CD4-positive, alpha-beta T cell (primary cell): ENCODE measurements at regions not wholly inside any gene's neighbourhood (a gene's known extent, or its start where the extent isn't known, plus 50 kb on each side); places are given as distances from the start of the nearest gene placed in this dataset.
A peak's percentile ranks its signal among the peaks of the same experiment; 100 is the strongest.

ENCODE experiments used
- ATAC-seq: fragments of 200-7000 bp; cut with Tn5 transposase; one replicate; pipeline ENCODE4 v1.10.0; 2022; ENCODE audit warnings: mild to moderate bottlenecking; ENCODE audit not compliant: poor library complexity
- CTCF ChIA-PET: fragments of 350-600 bp; sonication (Branson Sonifier 250); formaldehyde crosslinking; loops from one replicate; lab custom pipeline; 2021; ENCODE audit warnings: antibody characterized with exemption, inconsistent platforms; lab: Charles Lee
- POLR2A ChIA-PET: fragments of 350-600 bp; sonication (Branson Sonifier 250); formaldehyde crosslinking; loops from one replicate; lab custom pipeline; 2021; ENCODE audit warnings: antibody characterized with exemption, inconsistent platforms; lab: Charles Lee
- DNase-seq, 14 experiments: peaks; one replicate each; pipeline ENCODE4 v3.0.0-alpha.2; 2013 to 2020; ENCODE audit warnings: mixed read lengths in 2 of 14
- H3K27ac ChIP-seq, 2 donors: one replicate each; pipeline versions ENCODE4 v1.5.1 to v1.7.0; 2013; ENCODE audit warnings: low read length in 2 of 2, low read depth in 1 of 2, mild to moderate bottlenecking in 1 of 2
- H3K27me3 ChIP-seq, 2 experiments: 1 replicate in 1 of 2; 2 replicates in 1 of 2; pipeline versions ENCODE4 v1.6.1 to v1.7.0; 2013; ENCODE audit warnings: low read length in 2 of 2, control low read depth in 1 of 2, mild to moderate bottlenecking in 1 of 2, moderate library complexity in 1 of 2; ENCODE audit not compliant: insufficient read depth in 2 of 2, control insufficient read depth in 1 of 2
- H3K36me3 ChIP-seq: one replicate; pipeline ENCODE4 v1.6.1; 2013; ENCODE audit warnings: low read length, control low read depth; ENCODE audit not compliant: insufficient read depth
- H3K4me1 ChIP-seq: one replicate; pipeline ENCODE4 v1.6.1; 2013; ENCODE audit warnings: low read length, control low read depth; ENCODE audit not compliant: insufficient read depth
- H3K4me3 ChIP-seq: one replicate; pipeline ENCODE4 v1.5.1; 2013; ENCODE audit warnings: mild to moderate bottlenecking, low read length, moderate library complexity
- H3K9me3 ChIP-seq, 2 experiments: 1 replicate in 1 of 2; 2 replicates in 1 of 2; pipeline versions ENCODE4 v1.6.1 to v1.7.0; 2013; ENCODE audit warnings: low read length in 2 of 2, mild to moderate bottlenecking in 2 of 2, control low read depth in 1 of 2, moderate library complexity in 1 of 2; ENCODE audit not compliant: control insufficient read depth in 1 of 2, insufficient read depth in 1 of 2
- H3K27ac Mint-ChIP-seq: one replicate; pipeline ENCODE4 v1.8.0; 2020; ENCODE audit warnings: mixed read lengths
- H3K27me3 Mint-ChIP-seq: one replicate; pipeline ENCODE4 v1.8.0; 2021; ENCODE audit warnings: mixed read lengths
- H3K36me3 Mint-ChIP-seq: one replicate; pipeline ENCODE4 v1.8.0; 2021; ENCODE audit warnings: low read depth, mixed read lengths
- H3K4me1 Mint-ChIP-seq: one replicate; pipeline ENCODE4 v1.8.0; 2021; ENCODE audit warnings: low read depth, mixed read lengths
- H3K4me3 Mint-ChIP-seq: one replicate; pipeline ENCODE4 v1.8.0; 2020; ENCODE audit warnings: mild to moderate bottlenecking, mixed read lengths
- H3K9me3 Mint-ChIP-seq: one replicate; pipeline ENCODE4 v1.8.0; 2020; ENCODE audit warnings: mixed read lengths
- intact Hi-C, 2 experiments: fragments of 100-400 bp; cut with DNase I in 1 of 2; cut with micrococcal nuclease in 1 of 2; formaldehyde crosslinking; loops; one replicate each; pipeline versions ENCODE4 v1.15.1 to v1.9.0; 2023 to 2025; cut with DNase I, micrococcal nuclease
- TF ChIP-seq, protein P1 (sequence below): fragments of 200-600 bp; IDR thresholded peaks from one replicate; pipeline ENCODE4 v1.8.0; 2022; ENCODE audit warnings: antibody characterized with exemption, mild to moderate bottlenecking

- peaks cover 0 to 12% of the 10 kb centered on the region in 2 experiments for H3K9me3 ChIP-seq
- Mint-ChIP-seq H3K4me1 (no peaks in the 10 kb centered on the region), H3K9me3 (peaks cover 4% of the 10 kb centered on the region), H3K27me3 (peaks cover 11% of the 10 kb centered on the region), H3K27ac (no peak overlapping the region), H3K4me3 (no peak overlapping the region), H3K36me3 (no peaks in the 10 kb centered on the region)
- TF ChIP-seq, protein P1, sequence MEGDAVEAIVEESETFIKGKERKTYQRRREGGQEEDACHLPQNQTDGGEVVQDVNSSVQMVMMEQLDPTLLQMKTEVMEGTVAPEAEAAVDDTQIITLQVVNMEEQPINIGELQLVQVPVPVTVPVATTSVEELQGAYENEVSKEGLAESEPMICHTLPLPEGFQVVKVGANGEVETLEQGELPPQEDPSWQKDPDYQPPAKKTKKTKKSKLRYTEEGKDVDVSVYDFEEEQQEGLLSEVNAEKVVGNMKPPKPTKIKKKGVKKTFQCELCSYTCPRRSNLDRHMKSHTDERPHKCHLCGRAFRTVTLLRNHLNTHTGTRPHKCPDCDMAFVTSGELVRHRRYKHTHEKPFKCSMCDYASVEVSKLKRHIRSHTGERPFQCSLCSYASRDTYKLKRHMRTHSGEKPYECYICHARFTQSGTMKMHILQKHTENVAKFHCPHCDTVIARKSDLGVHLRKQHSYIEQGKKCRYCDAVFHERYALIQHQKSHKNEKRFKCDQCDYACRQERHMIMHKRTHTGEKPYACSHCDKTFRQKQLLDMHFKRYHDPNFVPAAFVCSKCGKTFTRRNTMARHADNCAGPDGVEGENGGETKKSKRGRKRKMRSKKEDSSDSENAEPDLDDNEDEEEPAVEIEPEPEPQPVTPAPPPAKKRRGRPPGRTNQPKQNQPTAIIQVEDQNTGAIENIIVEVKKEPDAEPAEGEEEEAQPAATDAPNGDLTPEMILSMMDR: no peak
- ChIA-PET CTCF (no interaction called here), POLR2A (no interaction called here)
- intact Hi-C loops: no loop called here
- no peak overlapping the region for H3K4me3 ChIP-seq
- H3K27ac ChIP-seq: no peak overlapping the region
- no peaks in the 10 kb centered on the region for H3K36me3 ChIP-seq
- no peaks in the 10 kb centered on the region for H3K4me1 ChIP-seq
- ATAC-seq: no peak
- no peak for DNase-seq
- peaks cover 0 to 5% of the 10 kb centered on the region in 2 experiments for H3K27me3 ChIP-seq
Observed at GRCh38 chr22:49007013-49007653, 820.5 kb downstream of the BRD1 start.

DNA sequence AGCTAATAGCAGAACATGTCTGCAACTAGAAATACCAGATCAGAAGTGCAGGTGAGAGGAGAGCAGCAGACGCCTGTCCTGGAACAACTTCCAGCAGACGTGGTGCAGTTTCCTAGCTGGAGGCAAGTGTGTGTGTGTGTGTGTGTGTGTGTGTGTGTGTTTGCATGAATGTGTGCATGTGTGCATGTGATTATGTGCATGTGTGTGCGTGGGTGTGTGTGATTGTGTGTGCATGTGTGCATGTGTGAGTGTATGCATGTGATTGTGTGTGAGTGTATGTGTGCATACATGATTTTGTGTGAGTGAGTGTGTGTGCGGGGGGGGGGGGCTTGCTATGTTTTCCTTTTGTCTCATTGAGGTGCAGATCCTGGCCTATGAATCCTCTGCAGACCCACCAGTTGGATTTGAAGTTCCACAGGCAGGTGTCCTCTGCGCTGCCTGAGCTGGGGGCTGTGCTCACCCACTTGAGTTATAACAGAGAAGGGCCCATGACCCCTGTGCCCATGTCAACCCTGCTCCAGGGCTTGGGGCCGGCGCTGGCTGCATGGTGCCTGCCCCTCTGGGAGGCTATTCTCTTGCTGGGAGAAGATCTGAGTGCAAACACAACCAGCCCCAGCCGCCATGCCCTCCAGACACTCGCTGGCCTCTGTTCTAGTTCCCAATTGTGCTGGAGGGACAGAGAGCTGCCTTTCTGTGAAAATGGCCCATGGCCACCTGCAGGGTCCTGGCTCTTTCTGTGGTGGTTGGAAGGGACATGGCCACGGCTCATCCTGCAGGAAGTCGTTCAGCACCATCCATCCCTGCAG is 821.3 kb downstream of the BRD1 start:
- ATAC-seq (no peak), DNase-seq (no peak)
- peaks cover 6% of the 10 kb centered on the region for H3K9me3 Mint-ChIP-seq
- H3K27me3 Mint-ChIP-seq: peaks cover 7% of the 10 kb centered on the region
- TF ChIP-seq, protein P1: no peak
- Histone ChIP-seq H3K4me1 (no peaks in the 10 kb centered on the region), H3K9me3 (peaks cover 0 to 15% of the 10 kb centered on the region in 2 experiments), H3K36me3 (no peaks in the 10 kb centered on the region), H3K4me3 (no peak overlapping the region), H3K27me3 (peaks cover 0 to 5% of the 10 kb centered on the region in 2 experiments), H3K27ac (no peak overlapping the region)
- ChIA-PET POLR2A (no interaction called here), CTCF (no interaction called here)
- no peak overlapping the region for H3K4me3 Mint-ChIP-seq
- H3K27ac Mint-ChIP-seq: no peak overlapping the region
- no peaks in the 10 kb centered on the region for H3K36me3 Mint-ChIP-seq
- H3K4me1 Mint-ChIP-seq: no peaks in the 10 kb centered on the region
- intact Hi-C loops: no loop called here

DNA sequence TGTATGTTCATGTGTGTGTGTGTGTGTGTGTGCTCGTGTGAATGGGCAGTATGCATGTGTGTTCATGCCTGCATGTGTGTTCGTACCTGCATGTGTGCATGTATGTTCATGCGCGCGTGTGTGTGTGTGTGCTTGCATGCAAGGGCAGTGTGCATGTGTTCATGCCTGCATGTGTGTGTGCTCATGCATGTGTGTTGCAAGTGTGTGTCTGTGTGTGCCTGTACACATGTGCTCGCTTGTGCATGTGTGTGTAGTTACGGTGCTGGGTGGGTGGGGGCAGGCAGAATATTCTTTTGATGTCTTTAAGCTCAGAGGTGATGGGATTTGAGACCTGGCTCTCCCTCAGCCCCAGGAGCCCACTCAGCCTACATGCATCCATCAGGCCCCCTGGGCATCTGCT is 822.1 kb downstream of the BRD1 start:
- DNase-seq (peak in 1 of 14 experiments; percentile 6), ATAC-seq (no peak)
- TF ChIP-seq, protein P1: no peak
- Mint-ChIP-seq H3K9me3 (peaks cover 6% of the 10 kb centered on the region), H3K27me3 (peaks cover 7% of the 10 kb centered on the region), H3K36me3 (no peaks in the 10 kb centered on the region), H3K4me3 (no peak overlapping the region), H3K27ac (no peak overlapping the region), H3K4me1 (no peaks in the 10 kb centered on the region)
- POLR2A ChIA-PET: no interaction called here
- CTCF ChIA-PET: no interaction called here
- no peak overlapping the region for H3K27ac ChIP-seq
- no peaks in the 10 kb centered on the region for H3K4me1 ChIP-seq
- H3K4me3 ChIP-seq: no peak overlapping the region
- no peaks in the 10 kb centered on the region for H3K36me3 ChIP-seq
- intact Hi-C loops: no loop called here
- peaks cover 0 to 15% of the 10 kb centered on the region in 2 experiments for H3K9me3 ChIP-seq
- H3K27me3 ChIP-seq: peaks cover 0 to 5% of the 10 kb centered on the region in 2 experiments
